ENCODE measurements at regions not wholly inside any gene's neighbourhood (a gene's known extent, or its start where the extent isn't known, plus 50 kb on each side); places are given as distances from the start of the nearest gene placed in this dataset.

DNA sequence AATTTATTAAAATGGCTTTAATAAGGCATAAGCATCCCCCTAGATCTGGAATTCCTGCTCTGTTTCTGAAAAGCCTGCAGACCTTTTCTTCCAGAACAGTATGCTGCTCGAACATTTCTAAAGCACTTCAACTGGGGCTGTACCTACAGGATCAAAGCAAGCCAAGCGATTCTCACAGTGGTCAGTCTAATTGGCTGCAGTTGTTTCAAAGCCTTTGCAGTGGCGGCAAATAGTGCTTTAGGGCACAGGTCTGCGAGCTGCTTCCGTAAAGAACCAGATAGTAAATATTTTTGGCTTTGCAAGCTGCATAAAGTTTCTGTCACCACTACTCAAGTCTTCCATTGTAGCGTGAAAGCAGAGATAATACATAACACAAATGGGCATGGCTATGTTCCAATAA, 88.9 kb upstream of the FBXL4 start:
- TF ChIP-seq, protein P1, sequence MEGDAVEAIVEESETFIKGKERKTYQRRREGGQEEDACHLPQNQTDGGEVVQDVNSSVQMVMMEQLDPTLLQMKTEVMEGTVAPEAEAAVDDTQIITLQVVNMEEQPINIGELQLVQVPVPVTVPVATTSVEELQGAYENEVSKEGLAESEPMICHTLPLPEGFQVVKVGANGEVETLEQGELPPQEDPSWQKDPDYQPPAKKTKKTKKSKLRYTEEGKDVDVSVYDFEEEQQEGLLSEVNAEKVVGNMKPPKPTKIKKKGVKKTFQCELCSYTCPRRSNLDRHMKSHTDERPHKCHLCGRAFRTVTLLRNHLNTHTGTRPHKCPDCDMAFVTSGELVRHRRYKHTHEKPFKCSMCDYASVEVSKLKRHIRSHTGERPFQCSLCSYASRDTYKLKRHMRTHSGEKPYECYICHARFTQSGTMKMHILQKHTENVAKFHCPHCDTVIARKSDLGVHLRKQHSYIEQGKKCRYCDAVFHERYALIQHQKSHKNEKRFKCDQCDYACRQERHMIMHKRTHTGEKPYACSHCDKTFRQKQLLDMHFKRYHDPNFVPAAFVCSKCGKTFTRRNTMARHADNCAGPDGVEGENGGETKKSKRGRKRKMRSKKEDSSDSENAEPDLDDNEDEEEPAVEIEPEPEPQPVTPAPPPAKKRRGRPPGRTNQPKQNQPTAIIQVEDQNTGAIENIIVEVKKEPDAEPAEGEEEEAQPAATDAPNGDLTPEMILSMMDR (conservative IDR thresholded peaks at IDR 0.05; ENCODE audit: low read length) = no peak
- TF ChIP-seq EZH2phosphoT487 (IDR thresholded peaks at IDR 0.05; ENCODE audit: borderline replicate concordance, low read depth, low read length) = no peak
